ENCODE measurements at regions not wholly inside any gene's neighbourhood (a gene's known extent, or its start where the extent isn't known, plus 50 kb on each side); places are given as distances from the start of the nearest gene placed in this dataset.

DNA sequence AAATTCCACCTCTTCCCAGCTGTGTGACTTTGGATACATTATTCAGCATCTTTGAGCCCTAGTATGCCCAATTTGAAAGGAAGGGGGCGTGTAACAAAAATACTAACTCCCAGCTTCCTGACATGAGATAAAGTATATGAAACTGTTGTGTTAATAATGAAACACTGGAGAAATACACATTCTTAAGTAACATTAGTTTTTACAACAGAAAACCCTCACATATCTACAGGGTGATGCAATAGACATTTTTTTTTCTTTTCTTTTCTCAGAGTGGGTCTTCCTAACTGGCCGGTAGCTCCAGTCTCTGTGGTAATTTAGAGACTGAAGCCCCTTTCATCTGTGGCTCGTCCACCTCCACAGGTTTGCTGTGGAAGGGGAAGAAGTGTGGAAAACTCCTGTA lies 79.5 kb downstream of the CD83 start:
- TF ChIP-seq, protein P1, sequence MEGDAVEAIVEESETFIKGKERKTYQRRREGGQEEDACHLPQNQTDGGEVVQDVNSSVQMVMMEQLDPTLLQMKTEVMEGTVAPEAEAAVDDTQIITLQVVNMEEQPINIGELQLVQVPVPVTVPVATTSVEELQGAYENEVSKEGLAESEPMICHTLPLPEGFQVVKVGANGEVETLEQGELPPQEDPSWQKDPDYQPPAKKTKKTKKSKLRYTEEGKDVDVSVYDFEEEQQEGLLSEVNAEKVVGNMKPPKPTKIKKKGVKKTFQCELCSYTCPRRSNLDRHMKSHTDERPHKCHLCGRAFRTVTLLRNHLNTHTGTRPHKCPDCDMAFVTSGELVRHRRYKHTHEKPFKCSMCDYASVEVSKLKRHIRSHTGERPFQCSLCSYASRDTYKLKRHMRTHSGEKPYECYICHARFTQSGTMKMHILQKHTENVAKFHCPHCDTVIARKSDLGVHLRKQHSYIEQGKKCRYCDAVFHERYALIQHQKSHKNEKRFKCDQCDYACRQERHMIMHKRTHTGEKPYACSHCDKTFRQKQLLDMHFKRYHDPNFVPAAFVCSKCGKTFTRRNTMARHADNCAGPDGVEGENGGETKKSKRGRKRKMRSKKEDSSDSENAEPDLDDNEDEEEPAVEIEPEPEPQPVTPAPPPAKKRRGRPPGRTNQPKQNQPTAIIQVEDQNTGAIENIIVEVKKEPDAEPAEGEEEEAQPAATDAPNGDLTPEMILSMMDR (IDR thresholded peaks at IDR 0.05 in 2 of 3, conservative IDR thresholded peaks at IDR 0.05 in 1 of 3; ENCODE audit: borderline replicate concordance in 1 of 3, insufficient read depth in 1 of 3, low read depth in 2 of 3, low read length in 2 of 3) = no peak
- no peak for TF ChIP-seq EZH2phosphoT487 (IDR thresholded peaks at IDR 0.05; ENCODE audit: borderline replicate concordance)
- no peak for TF ChIP-seq ELF1 (IDR thresholded peaks at IDR 0.05; ENCODE audit: borderline replicate concordance, low read depth)
- TF ChIP-seq, protein P2, sequence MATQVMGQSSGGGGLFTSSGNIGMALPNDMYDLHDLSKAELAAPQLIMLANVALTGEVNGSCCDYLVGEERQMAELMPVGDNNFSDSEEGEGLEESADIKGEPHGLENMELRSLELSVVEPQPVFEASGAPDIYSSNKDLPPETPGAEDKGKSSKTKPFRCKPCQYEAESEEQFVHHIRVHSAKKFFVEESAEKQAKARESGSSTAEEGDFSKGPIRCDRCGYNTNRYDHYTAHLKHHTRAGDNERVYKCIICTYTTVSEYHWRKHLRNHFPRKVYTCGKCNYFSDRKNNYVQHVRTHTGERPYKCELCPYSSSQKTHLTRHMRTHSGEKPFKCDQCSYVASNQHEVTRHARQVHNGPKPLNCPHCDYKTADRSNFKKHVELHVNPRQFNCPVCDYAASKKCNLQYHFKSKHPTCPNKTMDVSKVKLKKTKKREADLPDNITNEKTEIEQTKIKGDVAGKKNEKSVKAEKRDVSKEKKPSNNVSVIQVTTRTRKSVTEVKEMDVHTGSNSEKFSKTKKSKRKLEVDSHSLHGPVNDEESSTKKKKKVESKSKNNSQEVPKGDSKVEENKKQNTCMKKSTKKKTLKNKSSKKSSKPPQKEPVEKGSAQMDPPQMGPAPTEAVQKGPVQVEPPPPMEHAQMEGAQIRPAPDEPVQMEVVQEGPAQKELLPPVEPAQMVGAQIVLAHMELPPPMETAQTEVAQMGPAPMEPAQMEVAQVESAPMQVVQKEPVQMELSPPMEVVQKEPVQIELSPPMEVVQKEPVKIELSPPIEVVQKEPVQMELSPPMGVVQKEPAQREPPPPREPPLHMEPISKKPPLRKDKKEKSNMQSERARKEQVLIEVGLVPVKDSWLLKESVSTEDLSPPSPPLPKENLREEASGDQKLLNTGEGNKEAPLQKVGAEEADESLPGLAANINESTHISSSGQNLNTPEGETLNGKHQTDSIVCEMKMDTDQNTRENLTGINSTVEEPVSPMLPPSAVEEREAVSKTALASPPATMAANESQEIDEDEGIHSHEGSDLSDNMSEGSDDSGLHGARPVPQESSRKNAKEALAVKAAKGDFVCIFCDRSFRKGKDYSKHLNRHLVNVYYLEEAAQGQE (IDR thresholded peaks at IDR 0.05; ENCODE audit: low read depth) = no peak
- no peak for TF ChIP-seq POLR2A (IDR thresholded peaks at IDR 0.05; ENCODE audit: borderline replicate concordance, extremely low read depth, insufficient read depth, insufficient read length)
- TF ChIP-seq FOSL1 (IDR thresholded peaks at IDR 0.05; ENCODE audit: low read depth) = no peak
- TF ChIP-seq SRF (IDR thresholded peaks at IDR 0.05; ENCODE audit: low read depth) = no peak
- no peak for TF ChIP-seq TCF7L2 (IDR thresholded peaks at IDR 0.05; ENCODE audit: borderline replicate concordance, extremely low read depth, insufficient read depth, insufficient read length)
- no peak for TF ChIP-seq EGR1 (IDR thresholded peaks at IDR 0.05; ENCODE audit: low read depth)
- TF ChIP-seq EZH2 (IDR thresholded peaks at IDR 0.05) = no peak

Data from HCT116 (cell line).